Loucy (cell line): ENCODE measurements at regions not wholly inside any gene's neighbourhood (a gene's known extent, or its start where the extent isn't known, plus 50 kb on each side); places are given as distances from the start of the nearest gene placed in this dataset.
"Not testable (repeated sequence)": the region's sequence is repeated elsewhere in the genome, so short reads cannot be mapped to it uniquely, and the experiment has no call there.

Experiments used
- H2AFZ ChIP-seq: fragments of 200-600 bp; sonication (generic); 2 replicates; pipeline ENCODE4 v1.6.0; 2016; ENCODE audit warnings: antibody characterized with exemption, mild to moderate bottlenecking, low read length, moderate library complexity
- H3F3A ChIP-seq: fragments of 200-600 bp; 2 replicates; pipeline ENCODE4 v1.6.0; 2016; ENCODE audit warnings: antibody characterized with exemption, low read depth, mild to moderate bottlenecking
- H3K27me3 ChIP-seq: fragments of 200-600 bp; sonication (generic); 2 replicates; pipeline ENCODE4 v1.6.1; 2014; ENCODE audit warnings: low read length, mild to moderate bottlenecking; ENCODE audit not compliant: insufficient read depth, poor library complexity, severe bottlenecking
- H3K36me3 ChIP-seq: fragments of 200-600 bp; sonication (generic); 2 replicates; pipeline ENCODE4 v1.6.1; 2016; ENCODE audit warnings: low read length; ENCODE audit not compliant: insufficient read depth
- H3K4me1 ChIP-seq: fragments of 200-600 bp; sonication (generic); 2 replicates; pipeline ENCODE4 v1.5.1; 2014; ENCODE audit warnings: low read length, mild to moderate bottlenecking; ENCODE audit not compliant: insufficient read depth, poor library complexity, severe bottlenecking
- H3K4me2 ChIP-seq: fragments of 200-600 bp; sonication (generic); 2 replicates; pipeline ENCODE4 v1.6.0; 2014; ENCODE audit warnings: antibody characterized with exemption, low read length, low read depth, mild to moderate bottlenecking; ENCODE audit not compliant: poor library complexity, severe bottlenecking
- H3K4me3 ChIP-seq: fragments of 200-600 bp; sonication (generic); 2 replicates; pipeline ENCODE4 v1.5.1; 2014; ENCODE audit warnings: low read length, mild to moderate bottlenecking, mixed read lengths; ENCODE audit not compliant: poor library complexity, severe bottlenecking
- H3K79me2 ChIP-seq: fragments of 200-600 bp; sonication (generic); 2 replicates; pipeline ENCODE4 v1.6.1; 2014; ENCODE audit warnings: low read length; ENCODE audit not compliant: insufficient read depth
- H3K9ac ChIP-seq: fragments of 200-600 bp; sonication (generic); 2 replicates; pipeline ENCODE4 v1.6.0; 2014; ENCODE audit warnings: mild to moderate bottlenecking, low read depth, low read length, moderate library complexity; ENCODE audit not compliant: poor library complexity, severe bottlenecking
- H3K9me2 ChIP-seq: fragments of 200-600 bp; sonication (generic); replicated peaks from 2 replicates; pipeline ENCODE4 v1.6.1; 2016; ENCODE audit warnings: low read depth, low read length, mixed read lengths
- H3K9me3 ChIP-seq: fragments of 200-600 bp; sonication (generic); 2 replicates; pipeline ENCODE4 v1.6.1; 2014; ENCODE audit warnings: mild to moderate bottlenecking, antibody characterized with exemption, low read length, low read depth; ENCODE audit not compliant: insufficient read depth
- H4K20me1 ChIP-seq: fragments of 200-600 bp; sonication (generic); 2 replicates; pipeline ENCODE4 v1.6.0; 2014; ENCODE audit warnings: antibody characterized with exemption, low read length, mild to moderate bottlenecking; ENCODE audit not compliant: insufficient read depth, poor library complexity, severe bottlenecking
- EZH2phosphoT487 ChIP-seq: fragments of 200-600 bp; IDR thresholded peaks from 2 replicates; pipeline ENCODE4 v1.6.1; 2018; ENCODE audit warnings: antibody characterized with exemption, mild to moderate bottlenecking, moderate library complexity, borderline replicate concordance
- TF ChIP-seq, protein P1 (sequence below): fragments of 200-600 bp; sonication (generic); conservative IDR thresholded peaks from 2 replicates; pipeline ENCODE4 v1.5.1; 2014; ENCODE audit warnings: mild to moderate bottlenecking, antibody characterized with exemption, low read length

DNA sequence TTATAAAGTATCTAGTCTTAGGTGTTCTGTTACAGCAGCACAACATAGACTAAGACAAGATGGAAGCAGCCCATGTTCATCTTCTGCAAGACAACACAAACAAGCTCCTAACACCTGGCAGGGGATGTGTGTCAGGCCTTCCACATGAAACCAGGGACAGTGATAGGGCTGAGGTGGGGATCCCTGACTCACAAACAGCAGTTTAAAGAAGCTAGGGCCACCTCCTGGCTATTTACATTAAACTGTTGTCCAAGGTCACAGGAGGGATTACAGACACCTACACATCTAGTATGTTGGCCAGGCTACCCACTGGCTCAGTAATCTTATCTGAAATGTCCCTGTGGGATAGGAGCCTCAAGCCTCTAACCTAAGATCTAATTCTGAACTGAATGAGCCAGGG lies 211.3 kb downstream of the MINAR1 start:
- no peak overlapping the region for H3K9ac ChIP-seq
- TF ChIP-seq, protein P1, sequence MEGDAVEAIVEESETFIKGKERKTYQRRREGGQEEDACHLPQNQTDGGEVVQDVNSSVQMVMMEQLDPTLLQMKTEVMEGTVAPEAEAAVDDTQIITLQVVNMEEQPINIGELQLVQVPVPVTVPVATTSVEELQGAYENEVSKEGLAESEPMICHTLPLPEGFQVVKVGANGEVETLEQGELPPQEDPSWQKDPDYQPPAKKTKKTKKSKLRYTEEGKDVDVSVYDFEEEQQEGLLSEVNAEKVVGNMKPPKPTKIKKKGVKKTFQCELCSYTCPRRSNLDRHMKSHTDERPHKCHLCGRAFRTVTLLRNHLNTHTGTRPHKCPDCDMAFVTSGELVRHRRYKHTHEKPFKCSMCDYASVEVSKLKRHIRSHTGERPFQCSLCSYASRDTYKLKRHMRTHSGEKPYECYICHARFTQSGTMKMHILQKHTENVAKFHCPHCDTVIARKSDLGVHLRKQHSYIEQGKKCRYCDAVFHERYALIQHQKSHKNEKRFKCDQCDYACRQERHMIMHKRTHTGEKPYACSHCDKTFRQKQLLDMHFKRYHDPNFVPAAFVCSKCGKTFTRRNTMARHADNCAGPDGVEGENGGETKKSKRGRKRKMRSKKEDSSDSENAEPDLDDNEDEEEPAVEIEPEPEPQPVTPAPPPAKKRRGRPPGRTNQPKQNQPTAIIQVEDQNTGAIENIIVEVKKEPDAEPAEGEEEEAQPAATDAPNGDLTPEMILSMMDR: no peak
- TF ChIP-seq EZH2phosphoT487: no peak
- no peaks in the 10 kb centered on the region for H3K79me2 ChIP-seq
- no peak overlapping the region for H3K4me2 ChIP-seq
- H3K4me1 ChIP-seq: no peaks in the 10 kb centered on the region
- H2AFZ ChIP-seq: no peak overlapping the region
- H3K9me3 ChIP-seq: no peaks in the 10 kb centered on the region
- no peaks in the 10 kb centered on the region for H3K27me3 ChIP-seq
- no peaks in the 10 kb centered on the region for H3K36me3 ChIP-seq
- no peak overlapping the region for H3K4me3 ChIP-seq
- H4K20me1 ChIP-seq: no peaks in the 10 kb centered on the region
- no peaks in the 10 kb centered on the region for H3K9me2 ChIP-seq
- H3F3A ChIP-seq: no peaks in the 10 kb centered on the region

DNA sequence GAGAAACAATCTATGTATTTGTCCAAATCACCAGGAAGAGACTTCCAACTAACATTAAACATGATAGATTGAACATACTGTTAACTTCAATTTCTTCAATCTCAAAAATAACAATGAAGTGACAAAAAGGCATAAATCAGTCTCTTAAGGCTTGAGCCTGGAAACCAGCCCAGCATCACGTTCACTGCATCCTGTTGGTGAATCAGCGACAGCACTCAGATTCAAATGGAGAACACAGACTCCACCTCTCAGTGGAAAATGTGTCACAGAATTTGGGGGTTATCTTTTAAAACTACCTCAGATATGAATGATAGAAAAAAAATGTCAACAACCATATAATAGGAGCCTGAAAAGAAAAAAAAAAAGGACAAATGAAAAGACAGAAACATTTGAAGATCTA lies 212.0 kb downstream of the MINAR1 start:
- H3K4me3 ChIP-seq: no peak overlapping the region
- H3K9me3 ChIP-seq: no peaks in the 10 kb centered on the region
- no peaks in the 10 kb centered on the region for H3K9me2 ChIP-seq
- no peak for TF ChIP-seq EZH2phosphoT487
- TF ChIP-seq, protein P1: no peak
- no peaks in the 10 kb centered on the region for H3K4me1 ChIP-seq
- H3K27me3 ChIP-seq: no peaks in the 10 kb centered on the region
- no peaks in the 10 kb centered on the region for H3K36me3 ChIP-seq
- H3K4me2 ChIP-seq: no peak overlapping the region
- H4K20me1 ChIP-seq: no peaks in the 10 kb centered on the region
- no peaks in the 10 kb centered on the region for H3K79me2 ChIP-seq
- no peak overlapping the region for H3K9ac ChIP-seq
- H3F3A ChIP-seq: no peaks in the 10 kb centered on the region
- no peak overlapping the region for H2AFZ ChIP-seq

DNA sequence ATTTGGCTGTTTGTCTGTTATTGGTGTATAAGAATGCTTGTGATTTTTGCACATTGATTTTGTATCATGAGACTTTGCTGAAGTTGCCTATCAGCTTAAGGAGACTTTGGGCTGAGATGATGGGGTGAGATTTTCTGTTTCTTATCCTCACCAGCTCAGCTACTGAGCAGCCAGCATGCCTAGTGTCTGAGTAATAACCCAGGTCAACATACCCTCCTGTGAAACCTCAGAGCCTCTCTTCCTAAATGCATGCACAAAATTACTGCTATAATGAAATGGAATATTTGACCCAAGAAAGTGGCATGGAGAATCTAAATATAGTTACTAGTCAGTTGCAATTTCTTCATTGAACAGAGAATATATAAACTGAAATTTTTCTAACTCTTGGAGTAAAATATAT lies 220.8 kb downstream of the MINAR1 start:
- not testable (repeated sequence) for H3K79me2 ChIP-seq, H3K9me2 ChIP-seq, H3K9ac ChIP-seq, H3F3A ChIP-seq, H3K9me3 ChIP-seq, H3K4me1 ChIP-seq, H3K36me3 ChIP-seq, H3K4me3 ChIP-seq, H2AFZ ChIP-seq, H3K4me2 ChIP-seq, H4K20me1 ChIP-seq, H3K27me3 ChIP-seq

DNA sequence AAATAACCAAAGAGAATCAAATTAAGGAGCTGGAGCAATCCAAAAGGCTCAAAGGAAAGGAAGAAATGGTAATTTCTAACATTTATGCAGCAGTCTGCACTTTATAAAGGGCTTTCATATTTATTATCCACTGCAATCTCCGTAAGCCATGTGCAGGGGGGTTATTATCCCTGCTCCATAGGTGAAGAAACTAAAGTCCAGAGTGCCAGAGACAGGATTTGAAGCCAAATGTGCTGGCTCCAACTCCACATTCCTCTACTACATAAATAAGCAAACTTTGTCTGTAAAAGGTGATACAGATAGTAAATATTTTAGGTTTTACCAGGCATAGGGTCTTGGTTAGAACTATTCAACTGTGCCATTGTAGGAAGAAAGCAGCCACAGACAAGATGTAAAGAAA lies 221.4 kb downstream of the MINAR1 start:
- Histone ChIP-seq H4K20me1 (no peaks in the 10 kb centered on the region), H3F3A (no peaks in the 10 kb centered on the region), H3K4me3 (no peak overlapping the region), H3K4me1 (no peaks in the 10 kb centered on the region), H3K27me3 (no peaks in the 10 kb centered on the region), H3K9me3 (no peaks in the 10 kb centered on the region), H3K9me2 (no peaks in the 10 kb centered on the region), H2AFZ (no peak overlapping the region), H3K9ac (no peak overlapping the region), H3K36me3 (no peaks in the 10 kb centered on the region), H3K79me2 (no peaks in the 10 kb centered on the region), H3K4me2 (no peak overlapping the region)
- no peak for TF ChIP-seq EZH2phosphoT487
- TF ChIP-seq, protein P1: no peak
